Peyer's patch (tissue), 4 donors: ENCODE measurements at regions not wholly inside any gene's neighbourhood (a gene's known extent, or its start where the extent isn't known, plus 50 kb on each side); places are given as distances from the start of the nearest gene placed in this dataset.

ENCODE experiments used
- DNase-seq, 3 donors: peaks; one replicate each; pipeline ENCODE4 v3.0.0-alpha.2; 2017 to 2019
- H3K27ac ChIP-seq, 4 donors: fragments of 200-600 bp; sonication (generic); one replicate each; pipeline ENCODE4 v1.5.1; 2016 to 2019
- H3K27me3 ChIP-seq, 2 donors: fragments of 200-600 bp; sonication (generic); one replicate each; pipeline ENCODE4 v1.5.1; 2019
- H3K36me3 ChIP-seq, 3 donors: fragments of 200-600 bp; sonication (generic); one replicate each; pipeline ENCODE4 v1.5.1; 2016 to 2019
- H3K4me1 ChIP-seq, 4 donors: fragments of 200-600 bp; sonication (generic); one replicate each; pipeline ENCODE4 v1.5.1; 2016 to 2019
- H3K4me3 ChIP-seq, 4 donors: fragments of 200-600 bp; sonication (generic); 1 replicate in 3 of 4; 2 replicates in 1 of 4; pipeline ENCODE4 v1.5.1; 2016 to 2019; ENCODE audit warnings: mild to moderate bottlenecking in 1 of 4
- H3K9me3 ChIP-seq, 4 donors: fragments of 200-600 bp; sonication (generic); one replicate each; pipeline ENCODE4 v1.5.1; 2016 to 2019; ENCODE audit warnings: mild to moderate bottlenecking in 1 of 4
- POLR2A ChIP-seq, 2 donors: fragments of 450-650 bp; IDR thresholded peaks; one replicate each; pipeline ENCODE4 v1.5.1; 2017; ENCODE audit warnings: antibody characterized with exemption in 2 of 2, mild to moderate bottlenecking in 2 of 2, moderate library complexity in 2 of 2
- TF ChIP-seq, protein P1 (sequence below), 6 experiments: fragments of 450-650 bp in 4 of 6; fragments of 200-600 bp in 2 of 6; sonication (generic) in 1 of 6; IDR thresholded peaks; one replicate each; pipeline ENCODE4 v1.5.1; 2017 to 2019; ENCODE audit warnings: antibody characterized with exemption in 6 of 6, mild to moderate bottlenecking in 3 of 6, moderate library complexity in 1 of 6

DNA sequence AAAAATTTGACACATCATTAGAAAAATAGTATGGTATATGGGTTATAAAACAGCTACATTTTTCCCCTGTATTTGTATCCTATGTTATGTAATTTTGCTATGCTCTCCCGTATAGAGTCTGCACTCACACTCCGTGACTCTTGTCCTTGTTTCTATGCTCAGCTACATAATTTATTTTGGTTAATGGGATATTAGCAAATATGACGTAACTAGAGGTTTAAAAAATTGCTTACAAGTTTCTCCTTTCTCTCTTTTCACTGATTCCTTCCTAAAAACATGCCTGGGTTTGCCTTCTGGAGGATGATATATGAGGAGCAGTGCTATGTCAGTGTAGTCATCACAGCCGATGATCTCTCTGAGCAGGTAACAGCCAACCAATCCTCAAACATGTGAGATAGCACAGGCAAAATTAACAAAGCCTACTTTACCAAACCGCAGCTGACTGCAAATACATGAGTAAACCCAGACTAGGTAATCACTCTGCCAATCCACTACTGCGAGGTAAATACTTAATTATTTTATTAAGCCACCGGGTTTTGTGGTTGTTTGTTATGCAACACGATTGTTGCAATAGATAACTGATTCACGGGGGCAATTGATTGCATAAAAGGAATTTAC lies 126.9 kb downstream of the KIF2B start:
- peaks cover 0 to 9% (median 2%) of the 10 kb centered on the region in 4 donors for H3K9me3 ChIP-seq
- DNase-seq, result no peak

DNA sequence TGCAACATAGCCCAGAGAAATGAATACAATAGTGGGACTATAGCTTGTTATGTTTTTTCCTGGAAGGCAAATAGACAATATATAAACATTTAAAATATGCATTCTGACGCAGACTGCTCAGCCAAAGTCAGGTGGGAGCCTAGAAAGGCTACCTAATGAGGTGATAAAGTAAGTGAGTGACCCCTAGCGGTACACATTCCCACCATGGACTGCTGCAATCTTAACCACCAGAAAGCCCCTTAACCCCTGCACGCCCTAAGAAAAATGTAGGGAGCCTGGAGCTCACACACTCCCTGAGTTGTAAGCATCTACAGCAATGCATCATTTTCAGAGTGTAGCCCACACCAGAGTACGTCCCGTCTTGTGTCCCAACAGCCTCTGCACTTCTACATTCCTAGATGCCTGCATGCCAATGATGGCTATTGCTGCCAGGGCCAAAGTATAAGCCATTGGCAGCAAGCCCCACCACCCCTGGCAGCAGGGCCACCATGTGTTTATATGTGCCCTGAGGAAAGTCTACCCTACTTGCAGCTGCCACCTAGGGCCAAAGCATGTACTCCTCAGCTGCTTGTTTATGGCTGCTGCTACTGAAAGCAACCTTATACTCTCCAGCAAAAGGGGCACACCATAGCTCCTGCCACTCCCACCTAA lies 127.6 kb downstream of the KIF2B start:
- H3K27me3 ChIP-seq, result no peaks in the 10 kb centered on the region
- no peaks in the 10 kb centered on the region for H3K4me1 ChIP-seq
- no peak overlapping the region for H3K4me3 ChIP-seq
- no peaks in the 10 kb centered on the region for H3K36me3 ChIP-seq
- DNase-seq, result no peak
- peaks cover 0 to 9% (median 2%) of the 10 kb centered on the region in 4 donors for H3K9me3 ChIP-seq
- H3K27ac ChIP-seq, result no peak overlapping the region
- TF ChIP-seq, protein P1, sequence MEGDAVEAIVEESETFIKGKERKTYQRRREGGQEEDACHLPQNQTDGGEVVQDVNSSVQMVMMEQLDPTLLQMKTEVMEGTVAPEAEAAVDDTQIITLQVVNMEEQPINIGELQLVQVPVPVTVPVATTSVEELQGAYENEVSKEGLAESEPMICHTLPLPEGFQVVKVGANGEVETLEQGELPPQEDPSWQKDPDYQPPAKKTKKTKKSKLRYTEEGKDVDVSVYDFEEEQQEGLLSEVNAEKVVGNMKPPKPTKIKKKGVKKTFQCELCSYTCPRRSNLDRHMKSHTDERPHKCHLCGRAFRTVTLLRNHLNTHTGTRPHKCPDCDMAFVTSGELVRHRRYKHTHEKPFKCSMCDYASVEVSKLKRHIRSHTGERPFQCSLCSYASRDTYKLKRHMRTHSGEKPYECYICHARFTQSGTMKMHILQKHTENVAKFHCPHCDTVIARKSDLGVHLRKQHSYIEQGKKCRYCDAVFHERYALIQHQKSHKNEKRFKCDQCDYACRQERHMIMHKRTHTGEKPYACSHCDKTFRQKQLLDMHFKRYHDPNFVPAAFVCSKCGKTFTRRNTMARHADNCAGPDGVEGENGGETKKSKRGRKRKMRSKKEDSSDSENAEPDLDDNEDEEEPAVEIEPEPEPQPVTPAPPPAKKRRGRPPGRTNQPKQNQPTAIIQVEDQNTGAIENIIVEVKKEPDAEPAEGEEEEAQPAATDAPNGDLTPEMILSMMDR (IDR thresholded peaks at IDR 0.05), result no peak
- TF ChIP-seq POLR2A (IDR thresholded peaks at IDR 0.05), result no peak

More for the DNA sequence above, 126.9 kb downstream of the KIF2B start:
- Histone ChIP-seq H3K27ac (no peak overlapping the region), H3K27me3 (no peaks in the 10 kb centered on the region), H3K4me3 (no peak overlapping the region), H3K4me1 (no peaks in the 10 kb centered on the region), H3K36me3 (no peaks in the 10 kb centered on the region)
- TF ChIP-seq POLR2A (IDR thresholded peaks at IDR 0.05), result no peak
- TF ChIP-seq, protein P1 (IDR thresholded peaks at IDR 0.05), result no peak

DNA sequence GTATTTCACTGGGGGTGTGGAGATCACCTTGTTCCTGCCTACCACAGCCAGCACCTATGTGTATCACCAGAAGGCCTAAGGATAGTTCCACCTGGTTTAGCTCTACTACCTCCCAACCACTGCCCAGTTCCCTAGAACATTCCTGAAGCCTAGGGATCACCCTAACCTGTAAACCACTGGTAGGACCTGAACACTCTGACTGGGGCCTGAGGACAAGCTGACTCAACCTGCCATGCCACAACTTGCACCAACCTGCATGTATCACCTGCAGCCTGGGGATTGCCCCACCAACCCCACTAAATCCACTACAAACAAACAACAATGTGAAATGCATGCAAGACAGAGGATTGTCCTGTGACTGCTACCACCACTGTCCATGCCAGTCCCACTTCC lies 128.1 kb downstream of the KIF2B start:
- Histone ChIP-seq H3K27me3 (no peaks in the 10 kb centered on the region), H3K36me3 (no peaks in the 10 kb centered on the region), H3K4me3 (no peak overlapping the region), H3K4me1 (no peaks in the 10 kb centered on the region), H3K9me3 (peaks cover 0 to 13% (median 3%) of the 10 kb centered on the region in 4 donors), H3K27ac (no peak overlapping the region)
- TF ChIP-seq, protein P1 (IDR thresholded peaks at IDR 0.05), result no peak
- no peak for TF ChIP-seq POLR2A (IDR thresholded peaks at IDR 0.05)
- DNase-seq, result no peak

- Histone ChIP-seq H3K27me3 (no peaks in the 10 kb centered on the region), H3K27ac (no peak overlapping the region), H3K4me3 (no peak overlapping the region), H3K4me1 (no peaks in the 10 kb centered on the region), H3K9me3 (no peaks in the 10 kb centered on the region), H3K36me3 (no peaks in the 10 kb centered on the region)
- TF ChIP-seq, protein P1 (IDR thresholded peaks at IDR 0.05), result no peak
- TF ChIP-seq POLR2A (IDR thresholded peaks at IDR 0.05), result no peak
- DNase-seq, result no peak
Measured at GRCh38 chr17:53971361-53971760, 148.6 kb downstream of the KIF2B start.

DNA sequence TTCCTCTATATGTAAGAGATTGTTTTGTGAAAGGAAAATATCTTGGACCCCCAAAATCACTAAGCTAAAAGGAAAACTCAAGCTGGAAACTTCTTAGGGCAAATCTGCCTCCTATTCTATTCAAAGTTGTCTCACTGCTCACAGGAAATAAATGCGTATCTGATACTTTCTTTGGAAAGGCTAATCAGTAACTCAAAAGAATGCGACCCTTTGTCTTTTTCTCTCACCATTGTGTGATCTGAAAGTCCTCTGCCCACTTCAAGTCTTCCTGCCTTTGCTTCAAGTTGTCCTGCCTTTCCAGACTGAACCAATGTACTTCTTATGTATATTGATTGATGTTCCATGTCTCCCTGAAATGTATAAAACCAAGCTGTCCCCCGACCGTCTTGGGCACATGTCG lies 157.3 kb downstream of the KIF2B start:
- no peak for DNase-seq
- Histone ChIP-seq H3K4me3 (no peak overlapping the region), H3K27ac (no peak overlapping the region), H3K4me1 (no peaks in the 10 kb centered on the region), H3K27me3 (no peaks in the 10 kb centered on the region), H3K9me3 (no peaks in the 10 kb centered on the region), H3K36me3 (no peaks in the 10 kb centered on the region)
- TF ChIP-seq, protein P1 (IDR thresholded peaks at IDR 0.05), result no peak
- TF ChIP-seq POLR2A (IDR thresholded peaks at IDR 0.05), result no peak
